KMS-11 (cell line): ENCODE measurements at regions not wholly inside any gene's neighbourhood (a gene's known extent, or its start where the extent isn't known, plus 50 kb on each side); places are given as distances from the start of the nearest gene placed in this dataset.
"Not testable (repeated sequence)": the region's sequence is repeated elsewhere in the genome, so short reads cannot be mapped to it uniquely, and the experiment has no call there.

Experiments
- H2AFZ ChIP-seq: fragments of 200-600 bp; sonication (generic); 2 replicates; pipeline ENCODE4 v1.6.1; 2016; ENCODE audit warnings: antibody characterized with exemption, mixed run types, low read depth
- H3K27ac ChIP-seq: fragments of 200-600 bp; sonication (generic); 2 replicates; pipeline ENCODE4 v1.6.1; 2016; ENCODE audit warnings: mild to moderate bottlenecking, mixed run types
- H3K27me3 ChIP-seq: fragments of 200-600 bp; sonication (generic); 2 replicates; pipeline ENCODE4 v1.6.1; 2017; ENCODE audit warnings: mild to moderate bottlenecking, low read depth, mixed run types, moderate library complexity; ENCODE audit not compliant: insufficient read depth
- H3K36me3 ChIP-seq: fragments of 200-600 bp; sonication (generic); 2 replicates; pipeline ENCODE4 v1.6.1; 2017; ENCODE audit warnings: mild to moderate bottlenecking, mixed run types; ENCODE audit not compliant: insufficient read depth
- H3K4me1 ChIP-seq: fragments of 200-600 bp; sonication (generic); 2 replicates; pipeline ENCODE4 v1.6.1; 2016; ENCODE audit warnings: mild to moderate bottlenecking, low read depth, mixed run types; ENCODE audit not compliant: poor library complexity, severe bottlenecking
- H3K4me2 ChIP-seq: fragments of 200-600 bp; sonication (generic); 2 replicates; pipeline ENCODE4 v1.7.0; 2016; ENCODE audit warnings: mild to moderate bottlenecking, mixed run types
- H3K4me3 ChIP-seq: fragments of 200-600 bp; sonication (generic); IDR thresholded peaks from 2 replicates; pipeline ENCODE4 v1.6.1; 2017; ENCODE audit warnings: low read depth, low read length, mixed read lengths; ENCODE audit not compliant: insufficient read depth
- H3K79me2 ChIP-seq: fragments of 200-600 bp; sonication (generic); 2 replicates; pipeline ENCODE4 v1.6.1; 2016; ENCODE audit warnings: low read depth, mixed run types; ENCODE audit not compliant: insufficient read depth
- H3K9ac ChIP-seq: fragments of 200-600 bp; sonication (generic); 2 replicates; pipeline ENCODE4 v1.6.1; 2016; ENCODE audit warnings: mild to moderate bottlenecking, mixed run types
- H4K20me1 ChIP-seq: fragments of 200-600 bp; sonication (generic); 2 replicates; pipeline ENCODE4 v1.6.1; 2016; ENCODE audit warnings: mild to moderate bottlenecking, mixed run types; ENCODE audit not compliant: insufficient read depth
- CTCF ChIP-seq: fragments of 200-600 bp; sonication (generic); conservative IDR thresholded peaks from 2 replicates; pipeline ENCODE4 v1.6.1; 2017; ENCODE audit warnings: low read depth, mild to moderate bottlenecking, antibody characterized with exemption, low read length, moderate library complexity, mixed read lengths

GRCh38 chr15:34528055-34528754 lies 55.2 kb downstream of the GOLGA8B start:
- not testable (repeated sequence) for H3K27me3 ChIP-seq, H3K4me1 ChIP-seq, H3K27ac ChIP-seq, H3K4me3 ChIP-seq, H4K20me1 ChIP-seq, H2AFZ ChIP-seq, H3K36me3 ChIP-seq, H3K4me2 ChIP-seq, H3K9ac ChIP-seq, H3K79me2 ChIP-seq

GRCh38 chr15:34527641-34528040 lies 55.8 kb downstream of the GOLGA8B start:
- H3K36me3 ChIP-seq, H3K27me3 ChIP-seq, H4K20me1 ChIP-seq, H3K4me1 ChIP-seq, H3K27ac ChIP-seq, H3K79me2 ChIP-seq, H3K4me2 ChIP-seq, H3K4me3 ChIP-seq, H3K9ac ChIP-seq, H2AFZ ChIP-seq: not testable (repeated sequence)

GRCh38 chr15:34523849-34524248 lies 59.6 kb downstream of the GOLGA8B start:
- H4K20me1 ChIP-seq, H3K79me2 ChIP-seq, H3K9ac ChIP-seq, H3K4me3 ChIP-seq, H3K4me2 ChIP-seq, H3K27ac ChIP-seq, H3K4me1 ChIP-seq, H2AFZ ChIP-seq, H3K27me3 ChIP-seq, H3K36me3 ChIP-seq: not testable (repeated sequence)
- TF ChIP-seq CTCF = 0 out of 2 replicates have a peak, but pooled peaks have one; percentile 19

- H3K4me3 ChIP-seq, H3K27me3 ChIP-seq, H3K4me2 ChIP-seq, H3K79me2 ChIP-seq, H3K4me1 ChIP-seq, H2AFZ ChIP-seq, H3K36me3 ChIP-seq, H4K20me1 ChIP-seq, H3K9ac ChIP-seq, H3K27ac ChIP-seq: not testable (repeated sequence)
Observed at GRCh38 chr15:34522601-34523000, 60.9 kb downstream of the GOLGA8B start.

- not testable (repeated sequence) for H3K36me3 ChIP-seq, H2AFZ ChIP-seq, H3K4me2 ChIP-seq, H3K4me3 ChIP-seq, H4K20me1 ChIP-seq, H3K27me3 ChIP-seq, H3K4me1 ChIP-seq, H3K9ac ChIP-seq, H3K27ac ChIP-seq, H3K79me2 ChIP-seq
Observed at GRCh38 chr15:34521802-34522485, 61.5 kb downstream of the GOLGA8B start.

GRCh38 chr15:34520566-34520965 lies 62.9 kb downstream of the GOLGA8B start:
- H3K36me3 ChIP-seq = no peaks in the 10 kb centered on the region
- H3K79me2 ChIP-seq = no peaks in the 10 kb centered on the region
- no peak overlapping the region for H2AFZ ChIP-seq
- no peak overlapping the region for H3K4me3 ChIP-seq
- H3K27me3 ChIP-seq = no peaks in the 10 kb centered on the region
- no peak overlapping the region for H3K4me2 ChIP-seq
- no peak overlapping the region for H3K9ac ChIP-seq
- no peaks in the 10 kb centered on the region for H3K4me1 ChIP-seq
- H4K20me1 ChIP-seq = no peaks in the 10 kb centered on the region
- no peak for TF ChIP-seq CTCF
- H3K27ac ChIP-seq = no peak overlapping the region

GRCh38 chr15:34520010-34520409 lies 63.4 kb downstream of the GOLGA8B start:
- not testable (repeated sequence) for H2AFZ ChIP-seq, H3K27ac ChIP-seq, H3K27me3 ChIP-seq, H4K20me1 ChIP-seq, H3K4me2 ChIP-seq, H3K4me3 ChIP-seq, H3K36me3 ChIP-seq, H3K79me2 ChIP-seq, H3K9ac ChIP-seq, H3K4me1 ChIP-seq
